K562 (cell line): ENCODE measurements at regions not wholly inside any gene's neighbourhood (a gene's known extent, or its start where the extent isn't known, plus 50 kb on each side); places are given as distances from the start of the nearest gene placed in this dataset.

Source experiments
- ATAC-seq: fragments of 200-7000 bp; cut with Tn5 transposase; 3 replicates; pipeline ENCODE4 v1.9.1; 2020; ENCODE audit warnings: moderate library complexity
- BruUV-seq: library from RNA; stranded (reverse); fragments of 400-500 nt; replicated peaks from 2 replicates; lab custom pipeline; 2021; lab: Mats Ljungman, UMichigan
- CTCF ChIA-PET: fragments of 300-600 bp; formaldehyde crosslinking; extraction: SDS; loops from one replicate; lab custom pipeline; 2021; ENCODE audit warnings: low intra/inter-chr PET ratio; lab: Yijun Ruan, JAX
- POLR2A ChIA-PET: fragments of 300-600, 350-650 bp; sonication (Branson Sonifier 250); formaldehyde crosslinking; extraction: SDS; loops from one replicate; lab custom pipeline; 2021; ENCODE audit warnings: antibody characterized with exemption, inconsistent platforms; lab: Yijun Ruan, JAX
- DNase-seq, 4 experiments: peaks; one replicate each; pipeline versions ENCODE4 v3.0.0 to v3.0.0-alpha.2; 2011 to 2018; ENCODE audit warnings: low spot score in 3 of 4, mixed read lengths in 3 of 4; ENCODE audit errors: extremely low read depth in 1 of 4
- FAIRE-seq: peaks from 2 replicates; lab custom pipeline; 2011; peaks lifted over from hg19 to GRCh38; lab: Jason Lieb, UNC
- H2AFZ ChIP-seq: 2 replicates; pipeline ENCODE4 v1.6.0; 2011; ENCODE audit warnings: low read depth, low read length, control low read depth, inconsistent platforms
- H3K27ac ChIP-seq: fragments of 200-600 bp; 3 replicates; pipeline ENCODE4 v1.8.0; 2011; ENCODE audit warnings: low read depth, mild to moderate bottlenecking, control low read depth, inconsistent platforms, low read length, moderate library complexity, mixed read lengths; ENCODE audit errors: extremely low read depth
- H3K27me3 ChIP-seq, 2 experiments: fragments of 300-600 bp in 1 of 2; 2 replicates in 1 of 2; 3 replicates in 1 of 2; pipeline versions ENCODE4 v1.6.0 to v1.8.0; 2011; ENCODE audit warnings: inconsistent platforms in 2 of 2, low read length in 2 of 2, mild to moderate bottlenecking in 1 of 2, mixed read lengths in 1 of 2, moderate library complexity in 1 of 2; ENCODE audit not compliant: control insufficient read depth in 2 of 2, insufficient read depth in 2 of 2
- H3K36me3 ChIP-seq: fragments of 300-600 bp; 3 replicates; pipeline ENCODE4 v1.8.0; 2011; ENCODE audit warnings: mild to moderate bottlenecking, low read length, inconsistent platforms; ENCODE audit not compliant: control insufficient read depth, insufficient read depth
- H3K4me1 ChIP-seq, 2 experiments: fragments of 200-600 bp in 1 of 2; replicated peaks in 1 of 2; 2 replicates in 1 of 2; 3 replicates in 1 of 2; pipeline versions ENCODE4 v1.5.1 to v1.8.0; 2011; ENCODE audit warnings: inconsistent platforms in 2 of 2, low read length in 2 of 2, mild to moderate bottlenecking in 1 of 2, mixed read lengths in 1 of 2, moderate library complexity in 1 of 2; ENCODE audit not compliant: control insufficient read depth in 2 of 2, insufficient read depth in 2 of 2
- H3K4me2 ChIP-seq: 2 replicates; pipeline ENCODE4 v1.6.1; 2011; ENCODE audit warnings: low read length, control low read depth, inconsistent platforms, mixed read lengths; ENCODE audit not compliant: insufficient read depth
- H3K4me3 ChIP-seq: fragments of 200-600 bp; sonication (generic), shearing (Covaris generic); 2 replicates; pipeline ENCODE4 v1.5.1; 2016; ENCODE audit warnings: control low read depth, inconsistent platforms
- H3K79me2 ChIP-seq: fragments of 200-600 bp; 3 replicates; pipeline ENCODE4 v1.8.0; 2011; ENCODE audit warnings: low read length, inconsistent platforms; ENCODE audit not compliant: control insufficient read depth, insufficient read depth
- H3K9ac ChIP-seq, 2 experiments: 2 replicates each; pipeline versions ENCODE4 v1.6.0 to v1.6.1; 2011; ENCODE audit warnings: low read depth in 2 of 2, low read length in 2 of 2, control low read depth in 1 of 2, inconsistent platforms in 1 of 2, mild to moderate bottlenecking in 1 of 2, mixed read lengths in 1 of 2; ENCODE audit not compliant: insufficient read depth in 1 of 2
- H3K9me1 ChIP-seq: one replicate; pipeline ENCODE4 v1.6.0; 2011; ENCODE audit warnings: inconsistent platforms, mild to moderate bottlenecking, low read length, moderate library complexity; ENCODE audit not compliant: control insufficient read depth, insufficient read depth
- H3K9me3 ChIP-seq: replicated peaks from 2 replicates; pipeline ENCODE4 v1.5.1; 2011; ENCODE audit warnings: low read depth, low read length, inconsistent platforms; ENCODE audit not compliant: control insufficient read depth, insufficient read depth
- H4K20me1 ChIP-seq: replicated peaks from 2 replicates; pipeline ENCODE4 v1.6.1; 2011; ENCODE audit warnings: low read length, inconsistent platforms, mixed read lengths; ENCODE audit not compliant: control insufficient read depth, insufficient read depth
- CBFB ChIP-seq: sonication (generic); formaldehyde crosslinking; IDR thresholded peaks from 2 replicates; pipeline ENCODE4 v1.4.0; 2020; ENCODE audit warnings: mild to moderate bottlenecking, missing genetic modification reagents
- CHD1 ChIP-seq: fragments of 200-600 bp; sonication (generic); IDR thresholded peaks from one replicate; pipeline ENCODE4 v1.6.1; 2012; ENCODE audit warnings: mild to moderate bottlenecking, moderate library complexity, low read length, inconsistent platforms
- NFIC ChIP-seq: fragments of 450-650 bp; IDR thresholded peaks from 2 replicates; pipeline ENCODE4 v1.6.1; 2017; ENCODE audit warnings: mild to moderate bottlenecking, inconsistent platforms
- PRMT5 ChIP-seq: sonication (generic); formaldehyde crosslinking; IDR thresholded peaks from 2 replicates; pipeline ENCODE4 v1.5.0; 2020; ENCODE audit warnings: missing genetic modification reagents
- RREB1 ChIP-seq: fragments of 250-450 bp; sonication (Bioruptor Pico); IDR thresholded peaks from 2 replicates; pipeline ENCODE4 v1.4.0; 2020
- SIX5 ChIP-seq, 2 experiments: IDR thresholded peaks; 2 replicates each; pipeline ENCODE4 v1.6.1; 2011; ENCODE audit warnings: low read length in 2 of 2, borderline replicate concordance in 1 of 2, low read depth in 1 of 2, mild to moderate bottlenecking in 1 of 2, moderate library complexity in 1 of 2; ENCODE audit not compliant: insufficient read depth in 1 of 2
- SP1 ChIP-seq: sonication (generic); formaldehyde crosslinking; IDR thresholded peaks from 2 replicates; pipeline ENCODE4 v1.8.1; 2022; ENCODE audit warnings: mild to moderate bottlenecking, missing genetic modification reagents
- U2AF1 ChIP-seq: fragments of 200-400 bp; formaldehyde crosslinking; optimal IDR thresholded peaks from 2 replicates; pipeline ENCODE3; 2017; ENCODE audit warnings: mild to moderate bottlenecking, low read depth, low read length, moderate library complexity
- XRCC3 ChIP-seq: fragments of 450-650 bp; IDR thresholded peaks from 2 replicates; pipeline ENCODE4 v1.6.1; 2017; ENCODE audit warnings: mild to moderate bottlenecking, moderate library complexity
- ZNF134 ChIP-seq: fragments of 250-450 bp; sonication (Bioruptor Pico); conservative IDR thresholded peaks from 2 replicates; pipeline ENCODE4 v1.4.0; 2020
- ZNF707 ChIP-seq: fragments of 250-450 bp; sonication (Bioruptor Pico); conservative IDR thresholded peaks from 2 replicates; pipeline ENCODE4 v1.8.0; 2022; ENCODE audit warnings: inconsistent platforms, mild to moderate bottlenecking, moderate library complexity
- WGBS: fragments of 100-300 bp; shearing (Covaris generic); methylation state at CpG from one replicate; pipeline ENCODE4 v1.1.6; 2016; ENCODE audit warnings: low coverage, mixed read lengths; ENCODE audit not compliant: insufficient coverage; ENCODE audit errors: missing lambda C conversion rate; 5-methylcytosine and 5-hydroxymethylcytosine counted together
- in situ Hi-C: fragments of 300-500 bp; cut with MboI; formaldehyde crosslinking; loops from 4 replicates; pipeline ENCODE4 v1.15.0; 2018; ENCODE audit warnings: inconsistent platforms, mixed read lengths
- intact Hi-C: fragments of 100-400 bp; cut with micrococcal nuclease; formaldehyde crosslinking; loops from 2 replicates; pipeline ENCODE4 v1.14.2; 2022
- TF ChIP-seq, protein P1 (sequence below): fragments of 250-450 bp; sonication (Bioruptor Pico); IDR thresholded peaks from 2 replicates; pipeline ENCODE4 v1.5.0; 2021
- TF ChIP-seq, protein P2 (sequence below): fragments of 250-450 bp; sonication (Bioruptor Pico); IDR thresholded peaks from 2 replicates; pipeline ENCODE4 v1.5.1; 2021; ENCODE audit warnings: mild to moderate bottlenecking

GRCh38 chr7:46660402-46660980 is 739.4 kb upstream of the IGFBP3 start (continued):
- TF ChIP-seq ZNF707 (CRISPR knock-in tag) (no peak), XRCC3 (no peak)

DNA sequence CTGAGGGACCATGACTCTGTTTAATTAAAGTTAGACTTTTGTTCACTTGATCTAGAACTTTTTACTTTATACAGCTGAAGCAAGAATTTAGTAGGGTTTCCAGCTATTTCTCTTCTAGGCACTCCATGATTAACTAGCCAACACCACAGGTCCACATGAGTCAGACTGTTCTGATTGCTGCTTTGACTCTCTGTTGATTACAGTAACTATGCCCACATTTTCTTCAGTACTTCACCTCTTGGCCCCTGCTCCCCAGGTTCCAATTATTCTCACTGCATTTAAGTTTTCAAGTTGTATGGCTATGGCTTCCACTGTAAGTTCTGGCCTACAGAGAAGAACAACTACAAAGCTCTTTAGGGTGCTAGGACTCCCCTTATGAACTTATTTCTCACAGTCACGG is 737.2 kb upstream of the IGFBP3 start:
- Histone ChIP-seq H4K20me1 (no peaks in the 10 kb centered on the region), H3K27me3 (no peaks in the 10 kb centered on the region), H3K4me2 (no peak overlapping the region), H3K9ac (no peak overlapping the region), H3K79me2 (no peaks in the 10 kb centered on the region), H3K36me3 (no peaks in the 10 kb centered on the region), H3K9me3 (no peaks in the 10 kb centered on the region), H2AFZ (no peak overlapping the region), H3K4me1 (no peaks in the 10 kb centered on the region), H3K4me3 (no peak overlapping the region), H3K27ac (no peak overlapping the region), H3K9me1 (no peaks in the 10 kb centered on the region)
- in situ Hi-C loops, result no loop called here
- 0% methylated on average over 1 of the region's 1 CpG for WGBS
- ChIA-PET CTCF (no interaction called here), POLR2A (no interaction called here)
- no peak for DNase-seq
- no peak for FAIRE-seq
- ATAC-seq, result no peak
- intact Hi-C loops, result no loop called here
- TF ChIP-seq RREB1, result no peak
- no peak for TF ChIP-seq CBFB (CRISPR knock-in tag)
- TF ChIP-seq, protein P1, sequence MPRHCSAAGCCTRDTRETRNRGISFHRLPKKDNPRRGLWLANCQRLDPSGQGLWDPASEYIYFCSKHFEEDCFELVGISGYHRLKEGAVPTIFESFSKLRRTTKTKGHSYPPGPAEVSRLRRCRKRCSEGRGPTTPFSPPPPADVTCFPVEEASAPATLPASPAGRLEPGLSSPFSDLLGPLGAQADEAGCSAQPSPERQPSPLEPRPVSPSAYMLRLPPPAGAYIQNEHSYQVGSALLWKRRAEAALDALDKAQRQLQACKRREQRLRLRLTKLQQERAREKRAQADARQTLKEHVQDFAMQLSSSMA, result no peak
- no peak for TF ChIP-seq CHD1
- TF ChIP-seq, protein P2, sequence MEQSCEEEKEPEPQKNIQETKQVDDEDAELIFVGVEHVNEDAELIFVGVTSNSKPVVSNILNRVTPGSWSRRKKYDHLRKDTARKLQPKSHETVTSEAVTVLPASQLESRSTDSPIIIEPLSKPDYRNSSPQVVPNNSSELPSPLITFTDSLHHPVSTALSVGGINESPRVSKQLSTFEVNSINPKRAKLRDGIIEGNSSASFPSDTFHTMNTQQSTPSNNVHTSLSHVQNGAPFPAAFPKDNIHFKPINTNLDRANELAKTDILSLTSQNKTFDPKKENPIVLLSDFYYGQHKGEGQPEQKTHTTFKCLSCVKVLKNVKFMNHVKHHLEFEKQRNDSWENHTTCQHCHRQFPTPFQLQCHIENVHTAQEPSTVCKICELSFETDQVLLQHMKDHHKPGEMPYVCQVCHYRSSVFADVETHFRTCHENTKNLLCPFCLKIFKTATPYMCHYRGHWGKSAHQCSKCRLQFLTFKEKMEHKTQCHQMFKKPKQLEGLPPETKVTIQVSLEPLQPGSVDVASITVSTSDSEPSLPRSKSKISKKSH (CRISPR knock-in tag), result no peak
- TF ChIP-seq U2AF1, result no peak
- TF ChIP-seq SP1, result no peak
- no peak for TF ChIP-seq PRMT5 (CRISPR knock-in tag)
- no peak for TF ChIP-seq NFIC
- TF ChIP-seq ZNF134 (CRISPR knock-in tag), result no peak
- TF ChIP-seq SIX5 (IDR thresholded peaks at IDR 0.05; ENCODE audit: borderline replicate concordance in 1 of 2, insufficient read depth in 1 of 2, low read depth in 1 of 2, low read length in 2 of 2), result no peak
- no TSS peak for BruUV-seq
